Ovary (tissue), 7 donors: ENCODE measurements at regions not wholly inside any gene's neighbourhood (a gene's known extent, or its start where the extent isn't known, plus 50 kb on each side); places are given as distances from the start of the nearest gene placed in this dataset.

Experiments used
- DNase-seq, 5 donors: peaks; one replicate each; pipeline ENCODE4 v3.0.0-alpha.2; 2019 to 2020
- H3K27ac ChIP-seq, 2 donors: fragments of 200-600 bp; one replicate each; pipeline versions ENCODE4 v1.5.1 to v1.8.0; 2019 to 2022
- H3K27me3 ChIP-seq: fragments of 200-600 bp; one replicate; pipeline ENCODE4 v1.8.0; 2022
- H3K36me3 ChIP-seq: fragments of 200-600 bp; sonication (generic); one replicate; pipeline ENCODE4 v1.5.1; 2019
- H3K4me1 ChIP-seq: one replicate; pipeline ENCODE4 v1.8.1; 2013; ENCODE audit warnings: mild to moderate bottlenecking, moderate library complexity; ENCODE audit not compliant: insufficient read depth
- H3K4me3 ChIP-seq: fragments of 200-600 bp; sonication (generic); one replicate; pipeline ENCODE4 v1.5.1; 2017
- H3K9me3 ChIP-seq, 2 donors: fragments of 200-600 bp in 1 of 2; sonication (generic) in 1 of 2; one replicate each; pipeline versions ENCODE4 v1.5.1 to v1.8.1; 2013 to 2019; ENCODE audit warnings: mild to moderate bottlenecking in 1 of 2, moderate library complexity in 1 of 2
- CTCF ChIP-seq, 3 donors: fragments of 450-650 bp in 2 of 3; fragments of 200-600 bp in 1 of 3; IDR thresholded peaks; one replicate each; pipeline versions ENCODE4 v1.5.1 to v1.8.0; 2016 to 2022; ENCODE audit warnings: antibody characterized with exemption in 3 of 3, mild to moderate bottlenecking in 1 of 3
- EP300 ChIP-seq: sonication (generic); formaldehyde crosslinking; IDR thresholded peaks from one replicate; pipeline ENCODE4 v1.6.1; 2017; ENCODE audit warnings: antibody characterized with exemption
- POLR2A ChIP-seq: fragments of 450-650 bp; IDR thresholded peaks from one replicate; pipeline ENCODE4 v1.6.1; 2017; ENCODE audit warnings: antibody characterized with exemption, mild to moderate bottlenecking, moderate library complexity
- WGBS, 3 donors: extraction: QIAGEN DNeasy Blood & Tissue Kit in 1 of 3; methylation state at CpG; one replicate each; pipeline versions ENCODE4 v1.1.5 to v1.1.7; 2013 to 2017; 5-methylcytosine and 5-hydroxymethylcytosine counted together
- intact Hi-C, 4 donors: fragments of 100-400 bp; cut with DNase I; formaldehyde crosslinking; loops; one replicate each; pipeline versions ENCODE4 v1.11.0 to v1.15.1; 2022 to 2023
- donor health status: DM: no; HTN: no; CAD: no; lungs with moderate emphysema.
- donor health status: DM: no; HTN: no; CAD: no.
- donor health status: Bipolar disorder and iron deficiency.
- donor health status: DM: no; HTN: no; CAD: no.
- donor health status: DM: yes; HTN: yes; CAD: no.

GRCh38 chr10:42974693-42975002 is 102.2 kb upstream of the RET start:
- H3K27me3 ChIP-seq, result no peaks in the 10 kb centered on the region
- intact Hi-C loops, result loop anchor here in 1 of 4 donors (5.0 kb wide), 1 partner anchor 1658 kb away; no protein-coding TSS in a partner anchor
- WGBS, 3 donors, result 73 to 80% (median 76%) methylated on average over 3 of the region's 3 CpGs
- H3K4me1 ChIP-seq, result no peaks in the 10 kb centered on the region
- TF ChIP-seq POLR2A, result no peak
- no peaks in the 10 kb centered on the region for H3K9me3 ChIP-seq
- no peaks in the 10 kb centered on the region for H3K36me3 ChIP-seq
- H3K27ac ChIP-seq, result no peak overlapping the region
- peak in 1 of 5 donors; percentile 6 for DNase-seq
- H3K4me3 ChIP-seq, result no peak overlapping the region

- 68 to 88% (median 72%) methylated on average over 3 to 4 of the region's 4 CpGs for WGBS, 3 donors
- TF ChIP-seq EP300, result no peak
- TF ChIP-seq CTCF (IDR thresholded peaks at IDR 0.05), result no peak
- TF ChIP-seq POLR2A, result no peak
- no peak overlapping the region for H3K4me3 ChIP-seq
- no peaks in the 10 kb centered on the region for H3K27me3 ChIP-seq
- no peak overlapping the region for H3K27ac ChIP-seq
- H3K36me3 ChIP-seq, result no peaks in the 10 kb centered on the region
- no peaks in the 10 kb centered on the region for H3K4me1 ChIP-seq
- peak in 2 of 5 donors; percentile 5 to 14 for DNase-seq
- no peaks in the 10 kb centered on the region for H3K9me3 ChIP-seq
- intact Hi-C loops, result no loop called here
Observed at GRCh38 chr10:42975005-42975493, 101.8 kb upstream of the RET start.

GRCh38 chr10:42975558-42976340 is 101.1 kb upstream of the RET start:
- no peak overlapping the region for H3K4me3 ChIP-seq
- 76 to 82% (median 81%) methylated on average over 21 of the region's 21 CpGs for WGBS, 3 donors
- peak in 2 of 5 donors; percentile 3 to 13 for DNase-seq
- no peak overlapping the region for H3K27ac ChIP-seq
- H3K27me3 ChIP-seq, result no peaks in the 10 kb centered on the region
- no peaks in the 10 kb centered on the region for H3K4me1 ChIP-seq
- H3K36me3 ChIP-seq, result no peaks in the 10 kb centered on the region
- no peaks in the 10 kb centered on the region for H3K9me3 ChIP-seq
- intact Hi-C loops, result no loop called here
- TF ChIP-seq POLR2A (no peak), EP300 (no peak), CTCF (IDR thresholded peaks at IDR 0.05) (no peak)

GRCh38 chr10:42976351-42977031 is 100.4 kb upstream of the RET start:
- Histone ChIP-seq H3K4me1 (no peaks in the 10 kb centered on the region), H3K27ac (no peak overlapping the region), H3K4me3 (no peak overlapping the region), H3K27me3 (no peaks in the 10 kb centered on the region), H3K9me3 (no peaks in the 10 kb centered on the region), H3K36me3 (no peaks in the 10 kb centered on the region)
- WGBS, 3 donors, result 74 to 83% (median 79%) methylated on average over 7 of the region's 7 CpGs
- intact Hi-C loops, result no loop called here
- DNase-seq, result peak in 1 of 5 donors; percentile 9
- TF ChIP-seq CTCF (IDR thresholded peaks at IDR 0.05) (no peak), POLR2A (no peak), EP300 (no peak)

GRCh38 chr10:42977032-42977416 is 99.8 kb upstream of the RET start:
- Histone ChIP-seq H3K4me1 (no peaks in the 10 kb centered on the region), H3K9me3 (no peaks in the 10 kb centered on the region), H3K27ac (no peak overlapping the region), H3K4me3 (no peak overlapping the region), H3K27me3 (no peaks in the 10 kb centered on the region), H3K36me3 (no peaks in the 10 kb centered on the region)
- TF ChIP-seq CTCF (IDR thresholded peaks at IDR 0.05) (no peak), POLR2A (no peak), EP300 (no peak)
- WGBS, 3 donors, result 79 to 88% (median 87%) methylated on average over 5 of the region's 5 CpGs
- peak in 1 of 5 donors; percentile 1 for DNase-seq
- intact Hi-C loops, result no loop called here
